ENCODE measurements at regions not wholly inside any gene's neighbourhood (a gene's known extent, or its start where the extent isn't known, plus 50 kb on each side); places are given as distances from the start of the nearest gene placed in this dataset.

GRCh38 chr2:164078421-164078820 is 342.6 kb upstream of the FIGN start:
- DNase-seq, result no peak

- DNase-seq, result peak; percentile 29
These were observed 337.6 kb upstream of the FIGN start for GRCh38 chr2:164073101-164074074.

GRCh38 chr2:164069540-164069939 is 333.7 kb upstream of the FIGN start:
- DNase-seq, result peak; percentile 45

- DNase-seq, result no peak
These were observed 332.3 kb upstream of the FIGN start for GRCh38 chr2:164068063-164068462.

GRCh38 chr2:164066095-164066494 is 330.3 kb upstream of the FIGN start:
- DNase-seq, result peak; percentile 79

- DNase-seq, result peak; percentile 24
These were observed 329.2 kb upstream of the FIGN start for GRCh38 chr2:164065038-164065437.

- DNase-seq, result peak; percentile 31
These were observed 325.4 kb upstream of the FIGN start for GRCh38 chr2:164061129-164061746.

GRCh38 chr2:164060031-164060430 is 324.2 kb upstream of the FIGN start:
- DNase-seq, result no peak

GRCh38 chr2:164055623-164056022 is 319.8 kb upstream of the FIGN start:
- DNase-seq, result no peak

GRCh38 chr2:164054651-164055050 is 318.8 kb upstream of the FIGN start:
- DNase-seq, result no peak

- no peak for DNase-seq
These were observed 317.2 kb upstream of the FIGN start for GRCh38 chr2:164053021-164053420.

- DNase-seq, result no peak
These were observed 316.2 kb upstream of the FIGN start for GRCh38 chr2:164052006-164052405.

GRCh38 chr2:164048729-164049128 is 312.9 kb upstream of the FIGN start:
- no peak for DNase-seq

- DNase-seq, result no peak
These were observed 310.2 kb upstream of the FIGN start for GRCh38 chr2:164046040-164046439.

GRCh38 chr2:164044622-164045021 is 308.8 kb upstream of the FIGN start:
- DNase-seq, result no peak

GRCh38 chr2:164039270-164039669 is 303.5 kb upstream of the FIGN start:
- no peak for DNase-seq

- DNase-seq, result no peak
These were observed 297.2 kb upstream of the FIGN start for GRCh38 chr2:164032995-164033394.

- DNase-seq, result no peak
These were observed 294.8 kb upstream of the FIGN start for GRCh38 chr2:164030623-164031022.

- DNase-seq, result no peak
These were observed 293.2 kb upstream of the FIGN start for GRCh38 chr2:164028814-164029534.

- DNase-seq, result no peak
These were observed 288.6 kb upstream of the FIGN start for GRCh38 chr2:164024396-164024795.

GRCh38 chr2:164023896-164024295 is 288.1 kb upstream of the FIGN start:
- peak; percentile 17 for DNase-seq

- DNase-seq, result peak; percentile 51
These were observed 279.7 kb upstream of the FIGN start for GRCh38 chr2:164015328-164016123.

GRCh38 chr2:164014791-164015190 is 279.0 kb upstream of the FIGN start:
- no peak for DNase-seq
